GM21786 (cell line): ENCODE measurements at regions not wholly inside any gene's neighbourhood (a gene's known extent, or its start where the extent isn't known, plus 50 kb on each side); places are given as distances from the start of the nearest gene placed in this dataset.
"Not testable (repeated sequence)": the region's sequence is repeated elsewhere in the genome, so short reads cannot be mapped to it uniquely, and the experiment has no call there.

Experiments used
- ATAC-seq: cut with Tn5 transposase; IDR thresholded peaks from one replicate; pipeline ENCODE4 v1.9.1; 2021; ENCODE audit not compliant: unreplicated experiment

DNA sequence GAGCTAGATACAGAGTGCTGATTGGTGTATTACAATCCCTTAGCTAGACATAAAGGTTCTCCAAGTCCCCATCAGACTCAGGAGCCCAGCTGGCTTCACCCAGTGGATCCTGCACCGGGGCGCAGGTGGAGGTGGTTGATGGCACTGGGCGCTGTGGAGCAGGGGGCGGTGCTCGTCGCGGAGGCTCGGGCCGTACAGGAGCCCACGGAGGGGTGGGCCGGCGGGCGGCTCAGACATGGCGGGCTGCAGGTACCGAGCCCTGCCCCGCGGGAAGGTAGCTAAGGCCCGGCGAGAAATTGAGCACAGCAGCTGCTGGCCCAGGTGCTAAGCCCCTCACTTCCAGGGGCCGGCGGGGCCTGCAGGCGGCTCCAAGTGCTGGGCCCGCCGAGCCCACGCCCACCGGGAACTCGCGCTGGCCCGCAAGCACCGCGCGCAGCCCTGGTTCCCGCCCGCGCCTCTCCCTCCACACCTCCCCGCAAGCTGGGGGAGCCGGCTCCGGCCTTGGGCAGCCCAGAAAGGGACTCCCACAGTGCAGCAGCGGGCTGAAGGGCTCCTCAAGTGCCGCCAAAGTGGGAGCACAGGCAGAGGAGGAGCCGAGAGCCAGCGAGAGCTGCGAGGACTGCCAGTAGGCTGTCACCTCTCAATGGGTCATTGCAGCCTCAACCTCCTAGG, 96.4 kb upstream of the MYO10 start:
- ATAC-seq = not testable (repeated sequence)

DNA sequence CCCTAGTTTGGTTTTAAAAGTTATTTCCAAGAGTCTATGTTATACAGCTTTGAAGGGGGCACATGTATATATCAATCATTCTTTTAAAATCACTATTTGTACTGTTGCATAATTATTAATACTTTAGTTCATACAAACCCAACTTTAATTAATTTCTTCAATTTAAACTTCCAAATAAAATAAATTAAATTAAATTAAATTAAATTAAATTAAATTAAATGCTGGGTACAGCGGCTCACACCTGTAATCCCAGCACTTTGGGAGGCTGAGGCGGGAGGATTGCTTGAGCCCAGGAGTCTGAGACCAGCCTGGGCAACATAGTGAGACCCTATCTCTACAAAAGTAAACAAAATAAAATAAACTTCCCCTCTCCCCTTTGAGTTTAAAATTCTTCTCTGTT, 98.9 kb upstream of the MYO10 start:
- not testable (repeated sequence) for ATAC-seq

DNA sequence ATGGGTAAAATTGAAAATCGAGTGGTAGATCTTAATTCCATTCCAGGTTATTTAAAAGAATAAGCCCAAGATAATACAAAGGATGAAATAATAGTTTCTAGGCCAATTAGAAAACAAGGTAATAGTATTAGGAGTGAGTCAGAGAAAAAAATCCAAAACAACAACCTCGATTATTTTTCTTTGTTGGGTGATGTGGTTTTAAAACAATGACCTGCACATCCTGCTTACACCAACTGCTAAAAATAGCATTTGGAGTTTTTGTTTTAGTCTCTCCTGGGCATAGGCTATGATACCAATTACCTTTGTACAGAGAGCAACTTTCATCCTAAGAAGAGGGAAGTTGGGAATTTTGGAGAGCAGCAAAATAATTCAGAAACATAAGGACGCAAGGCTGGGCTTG, 101.7 kb upstream of the MYO10 start:
- ATAC-seq = no peak

DNA sequence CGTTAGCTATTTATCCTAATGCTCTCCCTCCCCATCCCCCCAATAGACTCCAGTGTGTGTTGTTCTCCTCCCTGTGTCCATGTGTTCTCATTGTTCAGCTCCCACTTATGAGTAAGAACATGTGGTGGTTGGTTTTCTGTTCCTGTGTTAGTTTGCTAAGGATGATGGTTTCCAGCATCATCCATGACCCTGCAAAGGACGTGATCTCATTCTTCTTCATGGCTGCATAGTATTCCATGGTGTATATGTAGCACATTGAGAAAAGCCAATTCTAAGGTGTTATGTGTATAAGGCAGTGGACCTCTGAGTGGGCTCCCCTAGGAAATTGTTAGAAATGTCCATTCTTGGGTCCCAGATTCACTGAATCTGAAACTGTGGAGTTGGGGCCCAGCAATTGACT, 103.1 kb upstream of the MYO10 start:
- no peak for ATAC-seq

DNA sequence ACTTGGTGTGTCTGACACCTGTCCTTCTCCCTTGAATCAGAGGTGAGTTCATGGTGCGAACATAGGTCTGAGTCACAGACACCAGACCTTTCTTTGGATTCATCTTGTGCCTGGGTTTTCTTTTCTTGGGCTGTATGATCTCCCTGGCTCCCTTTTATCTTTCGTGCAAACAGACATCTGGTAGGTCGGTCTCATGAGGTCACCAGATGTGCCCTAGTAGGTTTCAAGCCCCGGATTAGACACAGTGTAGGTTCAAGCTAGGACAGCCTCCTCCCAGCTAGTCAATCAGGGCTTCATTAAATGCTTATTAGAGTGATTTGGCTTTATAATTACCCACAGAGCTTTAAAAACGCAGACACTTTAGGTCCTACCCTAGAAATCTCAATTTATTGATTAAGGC, 106.0 kb upstream of the MYO10 start:
- no peak for ATAC-seq

DNA sequence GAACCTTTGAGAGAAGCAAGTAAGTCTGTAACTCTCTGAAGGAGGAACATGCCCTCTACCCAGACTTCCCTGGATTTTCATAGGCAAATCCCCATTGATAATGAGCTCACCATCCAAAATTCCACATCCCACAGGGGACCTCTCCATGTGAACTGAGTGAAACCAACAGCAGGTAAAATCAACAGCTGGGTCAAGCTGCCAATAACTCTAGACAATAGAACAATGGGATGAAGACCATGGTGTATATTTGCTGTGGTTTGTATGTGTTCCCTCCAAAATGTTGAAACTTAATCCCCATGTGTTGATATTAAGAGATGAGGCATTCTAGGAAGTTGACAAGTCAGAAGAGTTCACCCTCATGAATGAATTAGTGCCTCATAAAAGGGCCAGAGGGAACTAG, 110.2 kb upstream of the MYO10 start:
- ATAC-seq = no peak

DNA sequence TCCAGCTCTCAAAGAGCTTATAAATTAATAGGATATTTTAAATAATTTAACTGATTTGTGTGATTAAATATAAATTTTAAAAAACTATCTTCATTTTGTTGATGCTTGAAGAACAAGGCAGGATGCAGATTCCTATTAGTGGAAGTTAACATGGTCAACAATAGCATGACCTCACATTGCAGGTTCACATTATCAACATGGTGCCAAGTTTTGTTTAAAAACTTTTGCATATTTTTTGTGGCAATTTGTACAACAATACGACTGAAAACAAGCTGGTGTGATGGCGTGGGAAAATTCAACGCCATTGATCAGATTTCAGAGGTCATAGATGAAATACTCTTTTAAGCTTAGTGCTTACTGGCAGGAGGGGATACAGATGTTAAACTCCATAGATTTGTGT, 114.1 kb upstream of the MYO10 start:
- ATAC-seq = no peak

DNA sequence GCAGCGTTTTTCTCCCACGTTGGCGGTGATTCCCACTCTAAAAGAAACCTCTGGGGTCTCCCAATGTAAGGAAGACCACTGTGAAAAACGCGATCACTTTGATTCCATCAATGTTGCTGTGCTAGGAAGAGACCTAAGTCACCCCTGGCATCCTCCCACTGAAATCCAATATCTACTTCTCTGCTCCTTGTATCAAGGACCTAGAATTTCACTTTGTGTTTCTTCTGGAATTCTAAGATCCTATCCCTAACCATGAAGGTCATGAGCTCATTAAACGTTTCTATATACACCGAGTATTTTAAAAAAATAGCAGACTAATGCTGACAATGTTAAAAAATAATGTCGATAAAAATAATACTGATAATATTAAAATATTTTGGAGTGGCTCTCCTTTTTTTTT, 118.8 kb upstream of the MYO10 start:
- ATAC-seq = no peak

DNA sequence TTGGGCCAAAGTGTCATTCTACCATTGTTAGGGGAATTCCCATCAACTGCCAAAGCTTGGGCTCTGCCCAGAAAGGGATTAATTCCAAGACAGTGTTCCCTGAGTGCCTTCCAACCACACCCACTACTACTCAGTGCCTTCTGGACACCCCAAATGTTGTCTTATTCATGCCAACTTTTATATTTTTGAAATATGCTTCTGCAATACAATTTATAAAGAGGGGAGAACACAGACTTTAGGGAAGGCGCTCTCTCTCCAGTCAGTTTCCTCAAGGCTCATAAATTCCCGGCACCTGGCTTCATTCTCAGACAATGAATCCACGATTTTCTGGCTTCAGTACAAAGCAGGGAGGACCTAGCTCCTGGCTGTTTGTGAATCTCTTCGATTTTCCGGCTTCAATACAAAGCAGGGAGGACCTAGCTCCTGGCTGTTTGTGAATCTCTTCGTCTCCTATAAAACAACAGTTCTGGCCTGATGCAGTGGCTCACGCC, 120.1 kb upstream of the MYO10 start:
- no peak for ATAC-seq

DNA sequence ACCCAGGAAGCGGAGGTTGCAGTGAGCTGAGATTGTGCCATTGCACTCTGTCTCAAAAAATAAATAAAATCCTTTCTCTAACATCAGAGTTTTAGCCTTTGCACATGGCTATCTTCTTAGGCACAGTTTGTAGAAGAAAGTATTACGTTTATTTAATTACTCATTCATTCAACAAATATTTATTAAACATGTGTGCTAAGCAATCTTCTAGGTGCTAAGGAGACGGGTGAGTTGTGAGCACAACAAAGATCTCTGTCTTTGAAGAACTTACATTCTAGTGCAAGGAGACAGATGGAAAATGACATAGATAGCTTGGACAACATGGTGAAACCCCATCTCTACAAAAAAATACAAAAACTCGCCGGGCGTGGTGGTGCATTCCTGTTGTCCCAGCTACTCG, 122.3 kb upstream of the MYO10 start:
- ATAC-seq = no peak

DNA sequence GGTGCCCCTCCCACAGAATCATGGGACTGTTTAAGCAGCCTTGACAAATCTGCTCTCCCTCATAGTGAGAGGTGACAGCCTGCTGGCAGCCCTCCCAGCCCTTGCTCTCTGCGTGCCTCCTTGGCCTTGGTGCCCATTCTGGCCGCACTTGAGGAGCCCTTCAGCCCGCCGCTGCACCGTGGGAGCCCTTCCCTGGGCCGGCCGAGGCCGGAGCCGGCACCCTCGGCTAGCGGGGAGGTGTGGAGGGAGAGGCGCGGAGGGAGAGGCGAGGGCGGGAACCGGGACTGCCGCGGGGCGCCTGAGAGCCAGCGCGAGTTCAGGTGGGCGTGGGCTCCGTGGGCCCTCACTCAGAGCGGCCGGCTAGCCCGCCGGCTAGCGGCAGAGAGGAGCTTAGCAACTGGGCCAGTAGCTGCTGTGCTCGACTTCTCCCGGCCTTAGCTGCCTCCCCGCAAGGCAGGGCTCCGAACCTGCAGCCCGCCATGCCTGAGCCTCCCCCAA, 125.9 kb upstream of the MYO10 start:
- no peak for ATAC-seq

DNA sequence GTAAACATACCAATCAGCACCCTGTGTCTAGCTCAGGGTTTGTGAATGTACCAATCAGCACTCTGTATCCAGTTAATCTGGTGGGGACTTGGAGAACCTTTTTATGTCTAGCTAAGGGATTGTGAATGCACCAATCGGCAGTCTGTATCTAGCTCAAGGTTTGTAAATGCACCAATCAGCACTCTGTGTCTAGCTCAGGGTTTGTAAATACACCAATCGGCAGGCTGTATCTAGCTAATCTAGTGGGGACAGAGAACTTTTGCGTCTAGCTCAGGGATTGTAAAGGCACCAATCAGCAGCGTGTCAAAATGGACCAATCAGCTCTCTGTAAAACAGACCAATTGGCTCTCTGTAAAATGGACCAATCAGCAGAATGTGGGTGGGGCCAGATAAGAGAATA, 126.7 kb upstream of the MYO10 start:
- ATAC-seq = not testable (repeated sequence)

DNA sequence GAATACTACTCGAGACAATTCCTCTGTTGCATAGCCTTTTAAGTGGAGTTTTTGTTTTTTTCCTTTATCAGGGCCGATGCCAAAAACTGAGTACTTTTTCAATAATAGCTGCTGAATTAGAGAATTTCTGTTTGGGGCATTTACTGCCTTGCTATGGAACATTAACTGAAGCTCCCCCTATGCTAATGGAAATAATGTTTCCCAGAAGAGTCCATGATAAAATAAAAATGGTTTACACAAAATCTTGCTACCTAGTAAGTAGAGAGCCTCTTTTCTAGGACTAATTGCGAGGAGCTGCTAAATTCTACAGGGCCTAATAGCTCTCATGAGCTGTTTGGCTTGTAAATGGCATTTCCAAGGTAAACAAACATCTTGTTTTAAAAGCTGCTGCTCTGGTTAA, 128.2 kb upstream of the MYO10 start:
- ATAC-seq = no peak

DNA sequence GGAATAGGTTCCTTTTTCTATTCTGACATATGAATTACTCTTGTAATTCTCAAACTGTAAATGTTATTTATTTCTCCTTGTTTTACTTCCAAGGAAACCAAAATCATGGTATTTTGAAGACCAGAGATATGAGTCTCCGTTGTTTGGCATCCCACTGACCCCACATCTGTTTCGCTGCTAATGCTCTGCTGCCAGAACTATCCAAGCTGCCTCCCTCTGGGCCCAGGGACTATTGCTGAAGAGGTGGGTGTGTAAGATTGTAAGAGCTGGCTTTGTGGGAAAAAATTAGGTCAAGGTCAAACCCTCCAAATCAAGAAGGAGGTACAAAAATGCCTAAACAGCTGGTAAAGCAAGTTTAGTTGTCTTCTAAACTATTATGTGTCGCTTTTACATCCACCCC, 129.4 kb upstream of the MYO10 start:
- ATAC-seq = no peak

DNA sequence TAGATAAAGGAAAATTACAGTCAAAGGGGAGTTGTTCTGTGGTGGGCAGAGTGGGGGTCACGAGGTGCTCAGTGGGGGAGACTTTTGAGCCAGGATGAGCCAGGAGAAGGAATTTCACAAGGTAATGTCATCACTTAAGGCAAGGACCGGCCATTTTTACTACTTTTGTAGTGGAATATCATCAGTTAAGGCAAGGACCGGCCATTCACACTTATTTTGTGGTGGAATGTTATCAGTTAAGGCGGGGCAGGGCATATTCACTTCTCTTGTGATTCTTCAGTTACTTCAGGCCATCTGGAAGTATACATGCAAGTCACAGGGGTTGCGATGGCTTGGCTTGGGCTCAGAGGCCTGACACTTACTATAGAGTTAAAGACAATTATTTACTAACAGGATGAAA, 129.9 kb upstream of the MYO10 start:
- ATAC-seq = not testable (repeated sequence)

DNA sequence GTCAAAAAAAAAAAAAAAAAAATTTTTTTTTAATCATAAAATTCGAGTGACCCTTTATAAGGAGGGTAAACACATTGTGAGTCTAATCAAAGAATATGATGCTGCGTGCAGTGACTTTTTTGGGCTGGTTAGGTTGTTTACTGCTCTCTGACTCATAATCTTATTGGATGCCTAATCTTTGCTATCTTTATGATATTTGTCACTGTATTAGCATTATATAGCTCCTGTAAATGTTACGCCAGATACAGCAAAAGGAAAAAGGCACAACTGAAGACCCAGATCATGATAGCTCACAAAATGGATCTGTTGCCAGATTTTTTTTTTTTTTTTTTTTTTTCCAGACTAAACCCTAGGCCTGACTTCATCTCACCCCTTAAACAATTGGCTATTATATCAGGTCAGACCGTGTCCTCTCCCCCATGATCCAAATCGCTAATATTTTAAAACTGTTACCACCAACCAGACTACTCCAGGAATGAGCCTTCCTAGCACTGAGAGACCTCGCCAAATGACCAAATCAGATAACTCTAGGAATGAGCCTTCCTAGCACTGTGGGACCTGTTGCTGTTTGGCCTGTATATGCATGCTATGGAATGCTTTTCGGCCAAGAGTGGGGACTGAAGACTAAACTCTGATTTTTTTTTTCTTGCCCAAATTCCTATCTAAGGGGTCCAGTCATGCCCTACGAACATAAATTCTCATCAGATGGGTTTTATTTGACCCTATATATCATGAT, 131.7 kb upstream of the MYO10 start:
- no peak for ATAC-seq

DNA sequence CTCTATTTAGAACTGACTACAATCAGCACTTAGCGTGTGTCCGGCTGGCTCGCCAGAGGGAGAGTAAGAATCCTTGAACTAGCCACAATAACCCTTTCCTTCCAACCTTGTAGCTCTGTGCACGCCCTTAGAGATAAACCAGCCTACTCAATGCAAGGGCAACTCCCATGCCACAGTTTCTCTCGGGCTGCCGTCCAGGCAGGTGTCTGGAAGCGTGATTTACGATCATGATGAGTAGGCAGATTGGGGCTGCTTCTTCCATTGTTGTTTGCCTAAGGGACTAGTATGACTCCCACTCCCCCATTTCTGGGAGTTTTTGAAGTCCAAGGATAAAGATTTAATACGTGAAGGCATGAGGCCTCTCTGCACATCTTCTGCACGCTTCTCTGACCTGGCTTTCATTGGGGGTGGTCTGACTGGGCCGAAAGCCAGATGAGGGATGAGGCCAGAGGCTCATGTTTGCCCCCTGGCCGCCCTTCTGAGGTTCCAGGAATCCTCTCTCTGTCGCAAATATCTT, 134.0 kb upstream of the MYO10 start:
- no peak for ATAC-seq

DNA sequence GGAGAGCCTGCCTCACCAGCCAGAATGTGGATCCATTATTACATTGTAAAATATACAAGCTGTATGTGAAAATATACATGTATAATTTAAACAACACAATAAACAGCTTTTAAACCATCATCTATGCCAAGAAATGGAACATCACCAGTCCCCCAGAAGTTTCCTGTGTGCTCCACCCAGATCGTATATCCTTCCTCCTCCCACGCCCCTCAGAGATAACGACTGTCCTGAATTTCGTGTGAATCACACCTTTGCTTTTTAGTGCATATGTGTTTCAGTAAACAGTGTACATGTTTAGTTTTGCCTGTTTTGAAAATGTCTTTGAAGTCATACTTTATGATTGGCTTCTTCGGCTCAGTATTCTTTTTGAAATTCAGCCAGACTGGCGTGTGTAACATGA, 134.6 kb upstream of the MYO10 start:
- no peak for ATAC-seq

DNA sequence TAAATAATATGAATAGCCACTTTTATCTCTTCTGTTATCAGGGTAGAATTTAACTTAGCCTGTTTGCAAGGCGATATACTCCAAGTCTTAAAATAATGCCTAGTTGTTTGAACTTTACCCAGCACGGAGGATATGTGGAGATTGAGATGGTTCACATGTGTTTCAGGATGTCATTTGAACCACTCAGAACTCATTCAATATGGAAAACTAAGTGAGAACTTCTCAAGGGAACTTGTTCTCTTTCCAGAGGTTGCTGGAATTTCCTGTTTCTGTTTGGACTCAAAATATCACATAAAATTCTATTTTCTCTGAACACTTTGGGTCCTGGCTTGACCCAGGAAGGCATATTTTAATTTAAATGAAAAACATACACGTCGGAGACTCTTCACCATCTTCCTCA, 139.1 kb upstream of the MYO10 start:
- ATAC-seq = no peak

DNA sequence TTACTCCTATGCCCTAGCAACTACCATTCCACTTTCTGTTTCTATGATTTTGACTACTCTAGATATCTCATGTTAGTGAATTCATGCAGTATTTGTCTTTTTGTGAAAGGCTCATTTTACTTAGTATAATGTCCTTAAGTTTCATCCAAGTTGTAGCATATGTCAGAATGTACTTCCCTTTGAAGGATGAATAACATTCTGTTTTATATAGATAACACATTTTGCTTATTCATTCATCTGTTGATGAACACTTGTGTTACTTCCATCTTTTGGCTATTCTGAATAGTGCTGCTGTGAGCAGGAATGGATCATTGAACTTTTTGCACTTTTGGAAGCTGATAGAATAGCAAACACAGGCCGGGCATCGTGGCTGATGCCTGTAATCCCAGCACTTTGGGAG, 140.2 kb upstream of the MYO10 start:
- no peak for ATAC-seq

DNA sequence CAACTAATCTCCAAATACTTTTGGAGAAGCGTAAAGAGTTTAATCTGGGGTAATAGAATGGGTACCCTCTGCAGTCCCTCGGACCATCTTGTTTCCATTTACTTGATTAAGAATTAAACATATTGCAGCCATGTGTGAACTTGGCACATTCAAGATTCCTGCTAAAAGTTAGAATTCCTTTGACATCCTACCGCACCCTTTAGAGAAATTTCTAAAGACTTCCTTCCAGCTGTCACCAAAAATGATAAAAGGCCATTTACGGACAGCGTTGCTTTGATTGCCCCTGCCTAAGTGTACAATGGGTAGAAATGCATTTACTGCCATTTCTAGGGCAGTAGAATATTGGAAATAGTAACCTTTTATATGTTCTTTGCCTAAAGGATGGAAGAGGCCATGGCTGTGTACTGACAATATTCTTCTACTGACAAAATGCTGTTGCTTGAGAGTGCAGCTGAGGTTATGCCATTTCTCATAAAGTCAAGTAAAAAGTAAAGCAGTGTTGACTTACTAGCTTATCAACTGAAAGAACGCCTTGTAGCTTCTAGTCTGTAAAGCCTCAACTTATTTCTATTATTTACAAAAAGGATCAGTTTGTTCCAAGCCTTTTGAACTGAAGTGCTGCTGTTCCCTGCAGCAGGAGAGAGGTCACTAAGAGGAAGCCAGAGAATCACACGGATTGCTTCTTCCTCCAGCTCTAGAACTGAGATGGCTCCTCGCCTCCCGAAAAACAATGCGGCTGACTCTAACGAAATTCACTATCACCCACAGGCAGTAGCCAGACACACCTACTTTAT, 139.8 kb upstream of the BASP1 start:
- ATAC-seq = no peak

DNA sequence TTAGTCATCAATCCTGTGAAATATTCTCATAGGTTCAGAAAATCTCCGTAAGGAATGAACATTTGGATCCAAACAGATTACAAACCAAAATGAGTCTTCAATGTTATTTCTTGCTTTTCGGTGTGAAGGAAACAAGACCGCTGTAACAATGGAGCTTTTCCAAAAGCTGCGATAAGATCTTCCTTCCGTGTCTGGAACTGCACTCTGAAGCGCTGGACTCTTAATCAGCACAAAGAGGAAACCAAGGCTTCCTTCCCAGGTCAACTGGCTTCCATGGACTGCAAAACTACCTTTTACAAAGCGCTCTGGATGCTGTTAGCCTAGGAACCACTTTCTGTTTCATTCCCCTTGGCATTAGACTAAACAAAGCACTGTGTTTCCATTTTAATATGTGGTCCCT, 137.9 kb upstream of the BASP1 start:
- no peak for ATAC-seq
